GM18505 (cell line): ENCODE measurements at regions not wholly inside any gene's neighbourhood (a gene's known extent, or its start where the extent isn't known, plus 50 kb on each side); places are given as distances from the start of the nearest gene placed in this dataset.
"Not testable (repeated sequence)": the region's sequence is repeated elsewhere in the genome, so short reads cannot be mapped to it uniquely, and the experiment has no call there.

Source experiments
- ATAC-seq: cut with Tn5 transposase; IDR thresholded peaks from one replicate; pipeline ENCODE4 v1.9.1; 2021; ENCODE audit not compliant: unreplicated experiment
- POLR2A ChIP-seq: IDR thresholded peaks from 4 replicates; pipeline ENCODE4 v1.6.1; 2011; ENCODE audit warnings: borderline replicate concordance; ENCODE audit not compliant: insufficient read depth, insufficient read length; ENCODE audit errors: extremely low read depth

DNA sequence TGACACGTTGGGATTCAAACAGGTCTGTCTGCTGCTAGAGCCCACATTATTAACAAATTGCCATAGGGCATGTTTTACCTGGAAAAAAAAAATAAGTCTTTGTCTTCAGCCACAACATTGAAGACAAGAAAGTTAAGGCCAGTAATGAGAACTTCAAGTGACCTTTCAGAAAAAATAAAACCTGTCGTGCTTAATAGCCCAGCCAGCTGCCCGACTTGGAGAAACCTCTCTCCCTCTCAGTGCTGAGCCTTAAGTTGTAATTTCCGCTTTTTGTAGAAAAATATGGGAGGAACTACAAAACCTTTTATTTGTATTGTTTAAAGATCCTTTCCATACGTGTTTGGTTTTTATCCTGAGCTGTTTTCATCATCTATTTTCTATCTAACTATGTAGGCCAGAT is 454.3 kb upstream of the SLITRK6 start:
- not testable (repeated sequence) for ATAC-seq

GRCh38 chr13:86255820-86256219 is 456.6 kb upstream of the SLITRK6 start:
- ATAC-seq: not testable (repeated sequence)

DNA sequence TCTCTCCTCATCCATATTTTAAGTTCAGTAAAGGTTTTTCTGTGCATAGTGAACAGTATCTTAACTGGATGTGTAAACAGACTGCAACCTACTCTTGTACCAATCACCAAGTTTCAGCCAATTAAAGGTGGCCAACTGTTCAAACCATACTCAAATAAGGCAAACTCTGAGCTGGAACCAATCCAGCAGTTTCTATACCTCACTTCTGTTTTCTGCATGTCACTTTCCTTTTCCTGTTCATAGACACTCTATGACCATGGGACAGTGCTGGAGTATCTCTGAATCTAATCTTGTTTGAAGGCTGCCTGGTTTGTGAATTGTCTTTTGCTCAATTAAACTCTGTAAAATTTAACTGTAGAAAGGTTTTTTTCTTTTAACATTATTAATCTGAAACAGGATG is 470.3 kb upstream of the SLITRK6 start:
- no peak for TF ChIP-seq POLR2A
- no peak for ATAC-seq

- TF ChIP-seq POLR2A: no peak
- no peak for ATAC-seq
Measured at GRCh38 chr13:86282442-86282841, 483.2 kb upstream of the SLITRK6 start.

GRCh38 chr13:86283031-86283430 is 483.8 kb upstream of the SLITRK6 start:
- no peak for ATAC-seq
- no peak for TF ChIP-seq POLR2A

- no peak for ATAC-seq
- TF ChIP-seq POLR2A: no peak
Measured at GRCh38 chr13:86298725-86299124, 499.5 kb upstream of the SLITRK6 start.

DNA sequence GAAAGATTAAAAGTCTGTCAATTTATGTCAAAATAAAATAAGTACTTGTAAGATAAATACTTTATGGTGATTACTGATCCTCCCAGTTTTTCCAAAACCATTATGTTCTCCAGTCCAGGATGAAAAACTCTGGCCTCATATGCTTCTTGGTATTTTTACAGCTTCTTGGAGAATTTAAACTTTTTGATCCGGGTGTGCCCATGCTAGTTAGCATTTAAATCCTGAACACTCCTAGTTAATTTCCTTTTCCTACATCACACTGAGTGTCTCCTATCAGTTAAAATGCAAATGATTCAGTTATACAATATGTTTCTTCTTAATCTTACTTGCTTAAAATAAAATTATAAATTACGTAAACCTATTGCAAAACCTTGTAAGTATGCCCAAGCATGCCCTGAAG is 499.9 kb upstream of the SLITRK6 start:
- TF ChIP-seq POLR2A: no peak
- ATAC-seq: no peak

DNA sequence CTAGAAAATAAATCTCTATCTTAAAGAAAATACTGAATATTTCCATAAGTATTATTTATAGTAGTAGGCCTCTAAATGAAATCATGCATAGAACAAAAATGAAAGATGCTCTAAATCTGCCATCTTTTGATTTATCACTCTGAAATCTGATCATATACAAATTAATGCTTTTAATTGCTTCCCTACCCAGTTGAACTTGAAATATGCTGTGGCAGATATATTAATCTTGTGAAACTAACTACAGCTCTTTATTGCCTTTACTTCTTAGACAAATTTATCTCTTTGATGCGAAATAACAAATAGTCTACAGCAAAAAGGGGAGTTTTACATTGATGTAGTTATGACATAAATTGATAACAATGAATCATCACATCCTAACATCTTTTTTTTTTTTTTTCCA is 510.7 kb upstream of the SLITRK6 start:
- no peak for ATAC-seq
- TF ChIP-seq POLR2A: no peak

- TF ChIP-seq POLR2A: no peak
Measured at GRCh38 chr13:86313421-86313820, 514.2 kb upstream of the SLITRK6 start.

GRCh38 chr13:86318450-86318849 is 519.2 kb upstream of the SLITRK6 start:
- TF ChIP-seq POLR2A: no peak

More at GRCh38 chr13:86313421-86313820, 514.2 kb upstream of the SLITRK6 start:
- ATAC-seq: no peak

DNA sequence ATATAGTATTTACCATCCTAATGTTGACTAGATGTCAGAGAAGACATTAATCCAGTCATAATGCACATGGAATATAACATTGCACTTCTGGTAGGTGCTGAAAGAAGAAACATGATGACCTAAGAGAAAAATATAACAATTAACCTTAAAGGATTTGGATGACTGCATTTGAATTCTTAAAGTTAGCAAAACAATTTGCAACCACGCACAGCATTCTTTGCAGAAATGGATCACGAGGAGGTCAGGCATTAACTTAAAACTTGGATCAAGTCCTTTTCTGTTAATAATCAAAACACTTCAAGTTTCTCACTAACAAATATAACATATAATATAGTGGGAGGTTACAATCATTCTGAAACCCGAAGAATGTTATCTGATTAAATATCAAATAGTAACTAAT is 525.0 kb upstream of the SLITRK6 start:
- no peak for TF ChIP-seq POLR2A
- ATAC-seq: no peak

More at GRCh38 chr13:86318450-86318849, 519.2 kb upstream of the SLITRK6 start:
- no peak for ATAC-seq

GRCh38 chr13:86355301-86355700 is 556.1 kb upstream of the SLITRK6 start:
- no peak for ATAC-seq
- no peak for TF ChIP-seq POLR2A

DNA sequence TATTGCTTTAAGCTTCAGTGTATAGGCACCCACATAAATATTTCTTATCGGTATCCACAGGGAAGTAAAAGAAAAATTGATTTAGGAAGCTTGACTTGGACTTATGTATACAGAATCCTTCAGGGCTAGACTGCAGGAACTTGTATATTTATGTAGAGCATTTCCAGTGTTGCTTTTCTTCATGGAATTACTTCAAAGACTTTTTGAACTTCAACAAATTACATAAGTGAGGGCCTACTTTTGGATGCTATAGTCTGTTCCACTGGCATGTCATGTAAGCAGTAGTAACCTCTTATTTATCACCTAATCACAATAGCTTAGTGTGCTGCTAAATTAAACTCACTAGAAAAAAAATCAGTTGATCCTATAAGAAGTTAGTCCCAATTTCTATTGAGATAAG is 557.9 kb upstream of the SLITRK6 start:
- TF ChIP-seq POLR2A: no peak
- ATAC-seq: no peak

- ATAC-seq: not testable (repeated sequence)
Measured at GRCh38 chr13:86363749-86364148, 564.5 kb upstream of the SLITRK6 start.

GRCh38 chr13:86368924-86369323 is 569.7 kb upstream of the SLITRK6 start:
- TF ChIP-seq POLR2A: no peak
- no peak for ATAC-seq

- no peak for TF ChIP-seq POLR2A
- no peak for ATAC-seq
Measured at GRCh38 chr13:86377451-86377850, 578.2 kb upstream of the SLITRK6 start.
